HFFc6 (cell line): ENCODE measurements at regions not wholly inside any gene's neighbourhood (a gene's known extent, or its start where the extent isn't known, plus 50 kb on each side); places are given as distances from the start of the nearest gene placed in this dataset.

Source experiments
- DNase-seq: peaks from one replicate; pipeline ENCODE4 v3.0.0-alpha.2; 2018
- H3K27ac Mint-ChIP-seq: 2 replicates; pipeline ENCODE4 v1.8.0; 2020; ENCODE audit warnings: mild to moderate bottlenecking, mixed read lengths
- H3K27me3 Mint-ChIP-seq: 2 replicates; pipeline ENCODE4 v1.8.0; 2021; ENCODE audit warnings: mild to moderate bottlenecking, moderate library complexity, mixed read lengths; ENCODE audit not compliant: insufficient read depth
- H3K36me3 Mint-ChIP-seq: 2 replicates; pipeline ENCODE4 v1.8.0; 2021; ENCODE audit warnings: low read depth, mixed read lengths
- H3K4me1 Mint-ChIP-seq: 2 replicates; pipeline ENCODE4 v1.8.0; 2020; ENCODE audit warnings: low read depth, mixed read lengths
- H3K4me3 Mint-ChIP-seq: 2 replicates; pipeline ENCODE4 v1.8.0; 2020; ENCODE audit warnings: mild to moderate bottlenecking, moderate library complexity, mixed read lengths
- H3K9me3 Mint-ChIP-seq: 2 replicates; pipeline ENCODE4 v1.8.0; 2020; ENCODE audit warnings: mild to moderate bottlenecking, mixed read lengths
- TF ChIP-seq, protein P1 (sequence below): fragments of 200-600 bp; sonication (generic); IDR thresholded peaks from 2 replicates; pipeline ENCODE4 v1.5.0; 2021; ENCODE audit warnings: antibody characterized with exemption, mild to moderate bottlenecking

GRCh38 chr7:26546508-26547053, 254.9 kb downstream of the SNX10 start:
- TF ChIP-seq, protein P1, sequence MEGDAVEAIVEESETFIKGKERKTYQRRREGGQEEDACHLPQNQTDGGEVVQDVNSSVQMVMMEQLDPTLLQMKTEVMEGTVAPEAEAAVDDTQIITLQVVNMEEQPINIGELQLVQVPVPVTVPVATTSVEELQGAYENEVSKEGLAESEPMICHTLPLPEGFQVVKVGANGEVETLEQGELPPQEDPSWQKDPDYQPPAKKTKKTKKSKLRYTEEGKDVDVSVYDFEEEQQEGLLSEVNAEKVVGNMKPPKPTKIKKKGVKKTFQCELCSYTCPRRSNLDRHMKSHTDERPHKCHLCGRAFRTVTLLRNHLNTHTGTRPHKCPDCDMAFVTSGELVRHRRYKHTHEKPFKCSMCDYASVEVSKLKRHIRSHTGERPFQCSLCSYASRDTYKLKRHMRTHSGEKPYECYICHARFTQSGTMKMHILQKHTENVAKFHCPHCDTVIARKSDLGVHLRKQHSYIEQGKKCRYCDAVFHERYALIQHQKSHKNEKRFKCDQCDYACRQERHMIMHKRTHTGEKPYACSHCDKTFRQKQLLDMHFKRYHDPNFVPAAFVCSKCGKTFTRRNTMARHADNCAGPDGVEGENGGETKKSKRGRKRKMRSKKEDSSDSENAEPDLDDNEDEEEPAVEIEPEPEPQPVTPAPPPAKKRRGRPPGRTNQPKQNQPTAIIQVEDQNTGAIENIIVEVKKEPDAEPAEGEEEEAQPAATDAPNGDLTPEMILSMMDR, result no peak
- peaks cover 2% of the 10 kb centered on the region for H3K27me3 Mint-ChIP-seq
- H3K36me3 Mint-ChIP-seq, result no peaks in the 10 kb centered on the region
- H3K9me3 Mint-ChIP-seq, result peaks cover 55% of the 10 kb centered on the region
- no peaks in the 10 kb centered on the region for H3K4me1 Mint-ChIP-seq
- no peak for DNase-seq
- H3K4me3 Mint-ChIP-seq, result no peak overlapping the region
- no peak overlapping the region for H3K27ac Mint-ChIP-seq

- TF ChIP-seq, protein P1, result no peak
- Mint-ChIP-seq H3K9me3 (peaks cover 55% of the 10 kb centered on the region), H3K27me3 (peaks cover 2% of the 10 kb centered on the region), H3K36me3 (no peaks in the 10 kb centered on the region), H3K4me3 (no peak overlapping the region), H3K27ac (no peak overlapping the region), H3K4me1 (no peaks in the 10 kb centered on the region)
- DNase-seq, result no peak
These were observed 255.5 kb downstream of the SNX10 start for GRCh38 chr7:26547156-26547555.

DNA sequence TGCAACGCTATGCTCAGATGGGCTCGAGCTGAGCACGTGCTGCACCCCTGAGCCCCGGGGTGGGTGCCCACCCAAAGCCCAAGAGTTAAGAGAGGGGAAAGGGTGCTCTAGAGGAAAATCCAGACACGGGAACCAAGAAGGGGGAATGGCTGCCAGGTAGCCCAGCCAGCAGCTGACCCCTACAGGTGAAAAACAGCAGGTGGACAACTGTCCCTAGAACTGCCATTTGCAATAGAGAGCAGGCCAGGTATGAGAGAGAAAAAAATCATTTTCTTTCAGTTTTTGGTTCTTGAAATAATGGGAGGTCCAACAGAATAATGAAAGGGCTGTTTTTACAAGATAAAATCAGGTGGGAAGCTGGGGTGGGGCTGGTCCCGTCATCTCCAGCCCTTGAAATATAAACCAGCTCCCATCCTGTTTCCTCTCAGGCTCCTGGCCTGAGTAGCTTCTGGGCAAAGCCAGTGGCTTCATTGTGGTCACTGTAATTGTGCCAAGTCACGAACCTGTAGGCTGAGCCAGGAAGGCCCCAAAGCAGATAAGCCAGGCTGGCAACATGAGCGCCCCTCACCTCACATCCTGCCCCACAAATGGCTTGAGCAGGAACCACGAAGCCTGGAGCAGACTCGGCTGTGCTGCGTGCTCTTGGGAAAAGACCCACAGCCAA, 257.8 kb downstream of the SNX10 start:
- H3K27me3 Mint-ChIP-seq, result no peaks in the 10 kb centered on the region; the same call in 1 of the 2 replicates
- TF ChIP-seq, protein P1, result no peak
- peaks cover 56% of the 10 kb centered on the region for H3K9me3 Mint-ChIP-seq
- no peaks in the 10 kb centered on the region for H3K4me1 Mint-ChIP-seq
- H3K27ac Mint-ChIP-seq, result no peak overlapping the region
- DNase-seq, result no peak
- no peak overlapping the region for H3K4me3 Mint-ChIP-seq
- no peaks in the 10 kb centered on the region for H3K36me3 Mint-ChIP-seq

DNA sequence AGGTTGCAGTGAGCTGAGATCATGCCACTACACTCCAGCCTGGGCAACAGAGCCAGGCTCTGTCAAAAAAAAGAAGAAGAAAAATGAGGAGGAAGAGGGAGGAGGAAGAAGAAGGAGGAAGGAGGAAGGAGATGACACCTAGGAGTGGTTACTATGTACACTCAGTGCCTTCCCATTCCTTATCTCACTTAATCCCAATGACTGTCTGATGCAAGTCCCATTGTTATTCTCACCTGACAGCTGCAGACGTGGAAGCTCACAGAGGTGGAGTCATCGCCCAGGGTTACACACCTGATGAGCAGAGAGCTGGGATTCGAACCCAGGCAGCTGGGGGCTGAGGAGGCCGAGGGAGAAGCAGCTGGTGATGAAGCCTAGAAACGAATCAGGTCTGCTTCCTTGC, 258.8 kb downstream of the SNX10 start:
- H3K27me3 Mint-ChIP-seq, result no peaks in the 10 kb centered on the region; the same call in 1 of the 2 replicates
- H3K36me3 Mint-ChIP-seq, result no peaks in the 10 kb centered on the region
- no peak overlapping the region for H3K4me3 Mint-ChIP-seq
- H3K9me3 Mint-ChIP-seq, result peaks cover 52% of the 10 kb centered on the region
- H3K4me1 Mint-ChIP-seq, result no peaks in the 10 kb centered on the region
- H3K27ac Mint-ChIP-seq, result no peak overlapping the region
- TF ChIP-seq, protein P1, result no peak
- no peak for DNase-seq

DNA sequence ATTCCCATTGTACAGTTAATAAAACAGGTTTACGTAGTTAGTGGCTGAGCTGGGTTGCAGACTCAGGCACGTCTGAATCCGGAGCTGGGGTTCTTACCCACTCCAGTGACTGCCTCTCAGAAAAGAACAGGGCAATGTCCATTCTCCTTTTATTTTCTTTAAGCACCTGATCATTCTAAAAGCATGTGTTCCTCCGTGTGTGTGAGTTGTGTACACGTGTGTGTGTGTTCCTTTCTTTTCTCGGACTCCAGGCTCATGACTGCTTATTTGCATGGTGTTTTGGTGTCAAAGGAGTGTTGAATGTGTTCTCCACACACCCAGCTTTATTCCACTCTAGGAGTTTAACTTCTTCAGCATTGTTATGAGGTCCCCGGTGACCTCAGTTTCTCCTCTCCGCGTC, 260.1 kb downstream of the SNX10 start:
- Mint-ChIP-seq H3K36me3 (no peaks in the 10 kb centered on the region), H3K4me3 (no peak overlapping the region), H3K27ac (no peak overlapping the region), H3K9me3 (peaks cover 43% of the 10 kb centered on the region), H3K27me3 (no peaks in the 10 kb centered on the region; the same call in 1 of the 2 replicates), H3K4me1 (no peaks in the 10 kb centered on the region)
- TF ChIP-seq, protein P1, result no peak
- DNase-seq, result no peak
